ENCODE measurements at regions not wholly inside any gene's neighbourhood (a gene's known extent, or its start where the extent isn't known, plus 50 kb on each side); places are given as distances from the start of the nearest gene placed in this dataset.

DNA sequence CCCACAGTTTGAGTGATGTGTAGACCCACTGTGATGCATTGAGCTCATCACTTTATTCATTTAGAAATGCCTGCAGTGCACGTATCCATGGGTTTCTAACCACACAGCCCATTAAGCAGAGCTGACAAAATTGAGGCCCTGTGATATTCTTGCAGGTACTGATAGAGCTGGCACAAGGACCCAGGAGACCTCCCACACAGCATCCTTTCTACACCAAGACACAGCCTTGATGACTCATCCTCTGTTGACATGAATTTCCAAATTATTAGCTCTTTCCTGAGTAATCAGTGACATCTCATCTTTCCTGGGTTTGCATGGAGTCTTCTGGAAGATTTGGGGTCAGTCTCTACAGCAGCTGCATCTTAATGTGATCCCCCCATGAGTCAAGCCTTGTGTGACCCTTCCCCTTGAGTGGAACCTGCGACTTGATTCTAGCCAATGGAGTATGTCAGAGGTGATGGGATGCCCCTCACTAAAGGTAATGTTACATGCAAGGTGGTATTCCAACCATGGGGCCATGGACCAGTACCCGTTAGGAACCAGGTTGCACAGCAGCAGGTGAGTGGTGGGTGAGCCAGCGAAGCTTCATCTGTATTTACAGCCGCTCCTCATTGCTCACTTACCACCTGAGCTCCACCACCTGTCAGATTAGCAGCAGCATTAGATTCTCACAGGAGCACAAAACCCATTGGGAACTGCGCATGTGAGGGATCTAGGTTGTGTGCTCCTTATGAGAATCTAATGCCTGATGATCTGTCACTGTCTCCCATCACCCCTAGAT, 181.1 kb upstream of the ARL4C start:
- H3K4me3 ChIP-seq (ENCODE audit: low read depth, low read length) = no peak overlapping the region
- no peak for DNase-seq (ENCODE audit: low read depth, low spot score)
- ChIA-PET CTCF (interaction anchor here (1.3 kb wide), 1 partner anchor 8 kb away, joined by 4 read pairs; no protein-coding TSS in a partner anchor), POLR2A (no interaction called here)
- TF ChIP-seq, protein P1, sequence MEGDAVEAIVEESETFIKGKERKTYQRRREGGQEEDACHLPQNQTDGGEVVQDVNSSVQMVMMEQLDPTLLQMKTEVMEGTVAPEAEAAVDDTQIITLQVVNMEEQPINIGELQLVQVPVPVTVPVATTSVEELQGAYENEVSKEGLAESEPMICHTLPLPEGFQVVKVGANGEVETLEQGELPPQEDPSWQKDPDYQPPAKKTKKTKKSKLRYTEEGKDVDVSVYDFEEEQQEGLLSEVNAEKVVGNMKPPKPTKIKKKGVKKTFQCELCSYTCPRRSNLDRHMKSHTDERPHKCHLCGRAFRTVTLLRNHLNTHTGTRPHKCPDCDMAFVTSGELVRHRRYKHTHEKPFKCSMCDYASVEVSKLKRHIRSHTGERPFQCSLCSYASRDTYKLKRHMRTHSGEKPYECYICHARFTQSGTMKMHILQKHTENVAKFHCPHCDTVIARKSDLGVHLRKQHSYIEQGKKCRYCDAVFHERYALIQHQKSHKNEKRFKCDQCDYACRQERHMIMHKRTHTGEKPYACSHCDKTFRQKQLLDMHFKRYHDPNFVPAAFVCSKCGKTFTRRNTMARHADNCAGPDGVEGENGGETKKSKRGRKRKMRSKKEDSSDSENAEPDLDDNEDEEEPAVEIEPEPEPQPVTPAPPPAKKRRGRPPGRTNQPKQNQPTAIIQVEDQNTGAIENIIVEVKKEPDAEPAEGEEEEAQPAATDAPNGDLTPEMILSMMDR (IDR thresholded peaks at IDR 0.05; ENCODE audit: insufficient read depth, low read length, missing control alignments) = no peak

DNA sequence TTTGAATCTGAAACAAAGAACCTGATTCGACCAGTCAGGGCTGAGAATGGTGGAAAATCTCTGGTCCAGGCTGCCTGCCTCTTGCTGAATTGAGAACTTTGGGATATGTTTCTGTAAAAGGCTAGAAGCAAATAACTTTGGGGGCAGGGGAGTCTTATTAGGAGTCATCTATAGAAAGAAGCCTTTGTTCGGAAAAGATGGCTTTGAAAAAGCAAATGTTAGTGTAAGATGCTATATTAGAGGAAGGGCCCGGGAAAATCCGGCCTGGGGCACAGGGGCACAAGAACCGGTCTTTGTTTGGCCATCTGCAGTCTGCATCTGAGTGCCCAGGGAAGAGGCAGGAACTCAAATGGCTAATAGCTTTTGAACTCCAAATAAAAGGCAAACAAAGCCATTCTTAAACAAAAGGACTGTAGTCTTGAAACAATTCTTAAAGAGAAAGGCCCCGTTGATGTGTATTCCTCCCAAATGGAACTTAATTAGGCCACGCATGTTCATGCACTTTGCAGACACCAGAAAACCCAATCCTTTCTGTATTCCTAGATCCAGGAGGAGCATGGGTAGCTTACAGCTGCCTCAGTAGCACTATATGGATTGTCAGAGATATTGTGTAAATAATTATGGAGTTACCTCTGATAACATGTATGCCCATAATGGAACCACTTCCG, 180.0 kb upstream of the ARL4C start:
- POLR2A ChIA-PET = no interaction called here
- TF ChIP-seq, protein P1 (IDR thresholded peaks at IDR 0.05; ENCODE audit: insufficient read depth, low read length, missing control alignments) = no peak
- no peak for DNase-seq (ENCODE audit: low read depth, low spot score)
- H3K4me3 ChIP-seq (ENCODE audit: low read depth, low read length) = no peak overlapping the region
- CTCF ChIA-PET = interaction anchor here (1.3 kb wide), 1 partner anchor 7 kb away, joined by 4 read pairs; no protein-coding TSS in a partner anchor

DNA sequence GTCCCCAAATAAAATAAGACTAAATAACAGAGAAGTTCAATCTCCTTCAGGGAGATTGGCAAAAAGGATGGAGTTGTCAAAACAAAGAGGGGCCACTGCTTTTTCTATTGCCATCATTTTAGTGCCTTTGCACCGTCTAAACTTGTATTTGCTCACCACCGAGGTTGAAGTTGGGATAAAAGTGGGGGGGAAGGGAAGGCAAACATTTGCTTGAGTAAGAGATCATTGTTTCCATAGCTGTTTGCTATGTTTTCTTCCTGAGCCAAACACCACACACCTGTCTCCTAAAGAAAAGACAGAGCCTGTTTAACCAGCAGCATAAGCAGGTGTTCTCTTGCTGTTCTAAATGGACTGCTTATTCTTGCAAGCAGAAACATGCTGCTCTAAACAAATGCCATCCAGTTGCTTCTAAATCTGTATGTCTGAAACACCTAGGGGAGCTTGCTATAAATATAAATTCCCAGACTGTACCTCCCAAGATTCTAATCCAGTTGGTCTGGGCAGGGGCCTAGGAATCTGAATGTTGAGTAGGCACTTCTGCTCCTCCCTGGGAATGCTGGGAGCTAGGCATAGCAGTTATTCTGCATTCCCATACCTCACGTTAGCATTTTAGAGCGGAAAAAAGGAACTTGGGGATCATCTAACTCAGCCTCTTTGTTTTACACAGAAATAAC, 179.4 kb upstream of the ARL4C start:
- ChIA-PET POLR2A (no interaction called here), CTCF (no interaction called here)
- DNase-seq (ENCODE audit: low read depth, low spot score) = no peak
- TF ChIP-seq, protein P1 (IDR thresholded peaks at IDR 0.05; ENCODE audit: insufficient read depth, low read length, missing control alignments) = no peak
- H3K4me3 ChIP-seq (ENCODE audit: low read depth, low read length) = no peak overlapping the region

DNA sequence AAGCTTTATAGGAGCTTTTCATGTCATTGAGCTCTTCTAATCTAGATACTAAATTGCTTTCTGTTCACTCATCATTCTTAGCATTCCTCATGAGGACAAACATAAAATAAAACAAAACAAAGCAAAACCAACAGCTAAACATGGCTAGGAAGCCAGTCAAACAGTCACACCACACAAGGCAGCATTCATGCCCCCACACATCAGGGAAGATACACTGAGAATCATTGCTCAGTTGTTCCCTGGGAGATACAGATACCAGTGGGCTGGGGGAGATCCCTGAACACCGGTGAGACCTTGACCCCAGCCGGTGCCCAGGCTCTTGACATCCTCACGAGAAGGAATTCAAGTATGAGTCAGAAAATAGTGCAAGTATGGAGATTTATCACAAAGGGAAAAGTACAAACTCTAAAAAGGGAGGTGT, 177.9 kb upstream of the ARL4C start:
- peak; percentile 34 for DNase-seq (ENCODE audit: low read depth, low spot score)
- TF ChIP-seq, protein P1 (IDR thresholded peaks at IDR 0.05; ENCODE audit: insufficient read depth, low read length, missing control alignments) = no peak
- ChIA-PET CTCF (interaction anchor here (1.3 kb wide), 1 partner anchor 16 kb away, joined by 3 read pairs; no protein-coding TSS in a partner anchor), POLR2A (interaction anchor here (1.1 kb wide), 1 partner anchor 275 kb away, joined by 5 read pairs; no protein-coding TSS in a partner anchor)
- H3K4me3 ChIP-seq (ENCODE audit: low read depth, low read length) = no peak overlapping the region

DNA sequence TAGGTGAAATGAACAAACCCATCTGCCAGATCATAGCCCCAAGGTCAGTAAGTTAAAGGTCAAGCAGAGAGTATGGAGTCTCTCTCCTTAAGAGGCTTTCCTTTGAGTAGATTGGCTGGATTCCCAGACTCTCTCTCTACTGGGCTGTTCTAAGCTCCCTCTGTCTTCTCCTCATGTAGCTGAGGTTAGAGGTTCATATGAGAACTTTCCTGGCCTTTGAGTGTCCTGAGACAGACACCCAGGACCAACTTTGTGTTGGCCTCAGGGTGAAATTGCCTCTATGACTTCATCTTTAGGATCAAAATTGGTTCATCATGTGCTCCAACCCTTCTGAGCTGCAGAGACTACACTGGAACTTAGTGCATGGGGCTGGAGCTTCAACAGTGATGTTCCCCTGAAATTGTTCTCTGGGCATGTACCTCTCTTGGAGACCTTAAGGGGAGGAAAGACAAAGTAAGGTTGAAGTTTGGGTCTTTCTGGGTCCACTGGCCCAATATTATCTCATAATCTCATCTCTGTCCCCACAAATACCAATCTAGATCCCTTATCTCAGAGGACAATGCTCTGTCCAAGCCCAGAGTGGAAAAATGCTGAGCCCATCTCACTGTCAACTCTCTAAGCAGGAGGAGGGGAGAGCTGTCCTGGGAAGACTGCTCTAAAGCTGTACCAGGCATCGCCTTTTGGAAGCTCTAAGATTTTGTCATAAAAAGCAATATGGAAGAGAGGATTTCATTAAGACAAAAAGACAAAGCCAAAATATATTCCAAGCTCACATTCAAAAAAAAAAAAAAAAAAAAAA, 177.3 kb upstream of the ARL4C start:
- ChIA-PET CTCF (interaction anchor here (1.3 kb wide), 1 partner anchor 17 kb away, joined by 3 read pairs; no protein-coding TSS in a partner anchor), POLR2A (interaction anchor here (0.6 to 1.1 kb wide), 2 partner anchors 42 to 275 kb away, joined by 3 to 5 read pairs; no protein-coding TSS in a partner anchor)
- TF ChIP-seq, protein P1 (IDR thresholded peaks at IDR 0.05; ENCODE audit: insufficient read depth, low read length, missing control alignments) = no peak
- no peak for DNase-seq (ENCODE audit: low read depth, low spot score)
- no peak overlapping the region for H3K4me3 ChIP-seq (ENCODE audit: low read depth, low read length)
